ENCODE measurements at regions not wholly inside any gene's neighbourhood (a gene's known extent, or its start where the extent isn't known, plus 50 kb on each side); places are given as distances from the start of the nearest gene placed in this dataset.

DNA sequence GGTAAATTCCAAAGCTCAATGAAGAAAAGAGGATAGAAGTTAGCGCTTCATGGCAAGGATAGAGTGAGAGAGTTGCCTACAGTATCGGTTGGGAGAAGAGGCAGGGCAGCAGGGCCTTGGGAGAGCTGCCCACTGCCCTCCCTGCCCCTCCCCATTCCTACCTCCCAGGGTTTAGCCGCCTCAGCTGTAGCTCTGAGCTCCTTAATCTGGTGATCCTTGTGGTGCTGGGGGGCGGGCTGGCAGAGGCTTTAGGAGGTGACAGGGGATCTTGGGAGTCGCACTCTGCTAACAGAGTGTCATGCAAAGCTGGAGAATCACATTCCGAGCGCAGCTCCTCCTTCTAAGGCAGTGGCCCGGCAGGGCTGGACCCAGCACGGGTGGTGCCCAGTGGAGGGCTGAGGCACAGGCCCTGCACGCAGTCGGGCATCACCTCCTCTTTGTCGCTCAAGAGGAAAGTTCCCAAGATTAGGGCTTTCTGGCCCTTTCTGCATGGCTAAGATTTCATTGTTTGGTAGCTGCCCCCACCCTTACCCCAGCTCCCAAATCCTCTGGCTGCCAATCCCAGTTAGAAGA lies 57.1 kb upstream of the POLG start:
- ChIA-PET POLR2A (no interaction called here), CTCF (no interaction called here)
- Histone ChIP-seq H3K36me3 (ENCODE audit: control insufficient read depth, insufficient read depth, low read length) (no peaks in the 10 kb centered on the region), H3K4me1 (no peaks in the 10 kb centered on the region), H3K4me3 (ENCODE audit: low read depth, low read length) (no peak overlapping the region), H3K9me3 (no peaks in the 10 kb centered on the region), H3K27me3 (replicated peaks; ENCODE audit: control insufficient read depth, insufficient read depth, low read length) (no peaks in the 10 kb centered on the region)
- TF ChIP-seq, protein P1, sequence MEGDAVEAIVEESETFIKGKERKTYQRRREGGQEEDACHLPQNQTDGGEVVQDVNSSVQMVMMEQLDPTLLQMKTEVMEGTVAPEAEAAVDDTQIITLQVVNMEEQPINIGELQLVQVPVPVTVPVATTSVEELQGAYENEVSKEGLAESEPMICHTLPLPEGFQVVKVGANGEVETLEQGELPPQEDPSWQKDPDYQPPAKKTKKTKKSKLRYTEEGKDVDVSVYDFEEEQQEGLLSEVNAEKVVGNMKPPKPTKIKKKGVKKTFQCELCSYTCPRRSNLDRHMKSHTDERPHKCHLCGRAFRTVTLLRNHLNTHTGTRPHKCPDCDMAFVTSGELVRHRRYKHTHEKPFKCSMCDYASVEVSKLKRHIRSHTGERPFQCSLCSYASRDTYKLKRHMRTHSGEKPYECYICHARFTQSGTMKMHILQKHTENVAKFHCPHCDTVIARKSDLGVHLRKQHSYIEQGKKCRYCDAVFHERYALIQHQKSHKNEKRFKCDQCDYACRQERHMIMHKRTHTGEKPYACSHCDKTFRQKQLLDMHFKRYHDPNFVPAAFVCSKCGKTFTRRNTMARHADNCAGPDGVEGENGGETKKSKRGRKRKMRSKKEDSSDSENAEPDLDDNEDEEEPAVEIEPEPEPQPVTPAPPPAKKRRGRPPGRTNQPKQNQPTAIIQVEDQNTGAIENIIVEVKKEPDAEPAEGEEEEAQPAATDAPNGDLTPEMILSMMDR (IDR thresholded peaks at IDR 0.05; ENCODE audit: insufficient read depth in 1 of 2, low read depth in 1 of 2, low read length in 1 of 2, severe bottlenecking in 1 of 2, unreplicated experiment in 1 of 2), result no peak
- Mint-ChIP-seq H3K27me3 (ENCODE audit: insufficient read depth, unreplicated experiment) (peaks cover 22% of the 10 kb centered on the region), H3K27ac (ENCODE audit: unreplicated experiment) (no peak overlapping the region), H3K9me3 (ENCODE audit: unreplicated experiment) (no peaks in the 10 kb centered on the region), H3K36me3 (ENCODE audit: insufficient read depth, unreplicated experiment) (peaks cover 6% of the 10 kb centered on the region), H3K4me1 (ENCODE audit: low read depth, unreplicated experiment) (no peaks in the 10 kb centered on the region), H3K4me3 (ENCODE audit: unreplicated experiment) (no peak overlapping the region)
- intact Hi-C loops (cut with micrococcal nuclease; ENCODE audit: unreplicated experiment), result no loop called here
- no TSS peak for BruUV-seq (replicated peaks)
- DNase-seq, result no peak

DNA sequence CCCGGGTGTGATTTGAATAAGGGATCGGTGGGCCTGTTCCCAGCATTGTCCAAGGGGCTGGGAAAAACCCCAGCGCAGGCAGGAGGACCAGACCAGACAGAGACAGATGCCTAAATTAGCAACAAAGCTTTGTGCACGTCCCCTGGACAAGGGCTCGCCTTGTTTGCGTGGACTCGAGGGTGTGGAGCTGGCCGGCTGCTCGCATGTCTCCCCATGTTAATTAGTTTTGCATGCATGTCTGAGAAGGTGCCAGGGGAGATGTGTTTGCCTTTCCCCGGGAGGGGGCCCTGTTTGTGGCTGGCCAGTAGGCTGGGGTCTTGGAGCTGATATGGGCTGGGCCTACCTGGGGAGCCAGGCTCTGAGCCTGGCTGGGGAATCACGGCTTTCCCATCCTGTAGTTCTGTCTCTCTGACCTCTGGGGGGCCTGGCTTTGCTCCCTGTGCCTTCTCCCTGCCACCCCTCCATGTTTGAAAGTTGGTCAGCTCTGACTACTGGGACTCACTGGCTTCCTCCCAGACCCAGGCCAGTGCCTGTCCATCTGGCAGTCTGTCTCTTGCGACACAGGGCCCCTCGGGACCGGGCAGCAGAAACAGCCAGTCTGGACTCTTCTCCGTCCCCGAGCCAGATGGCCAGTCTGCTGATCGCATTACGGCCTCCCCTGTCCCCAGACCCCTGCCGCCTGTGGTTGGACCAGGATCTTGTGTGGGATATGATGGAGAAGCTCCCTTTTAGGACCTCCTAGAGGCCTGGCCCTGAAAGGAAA lies 55.4 kb upstream of the POLG start:
- TF ChIP-seq, protein P1 (IDR thresholded peaks at IDR 0.05; ENCODE audit: insufficient read depth in 1 of 2, low read depth in 1 of 2, low read length in 1 of 2, severe bottlenecking in 1 of 2, unreplicated experiment in 1 of 2), result no peak
- H3K36me3 Mint-ChIP-seq (ENCODE audit: insufficient read depth, unreplicated experiment), result peaks cover 6% of the 10 kb centered on the region
- Histone ChIP-seq H3K27me3 (replicated peaks; ENCODE audit: control insufficient read depth, insufficient read depth, low read length) (no peaks in the 10 kb centered on the region; the same call in 1 of the 2 replicates), H3K4me1 (no peaks in the 10 kb centered on the region), H3K4me3 (ENCODE audit: low read depth, low read length) (no peak overlapping the region), H3K36me3 (ENCODE audit: control insufficient read depth, insufficient read depth, low read length) (no peaks in the 10 kb centered on the region), H3K9me3 (no peaks in the 10 kb centered on the region)
- no peak overlapping the region for H3K27ac Mint-ChIP-seq (ENCODE audit: unreplicated experiment)
- no peak overlapping the region for H3K4me3 Mint-ChIP-seq (ENCODE audit: unreplicated experiment)
- intact Hi-C loops (cut with micrococcal nuclease; ENCODE audit: unreplicated experiment), result no loop called here
- H3K9me3 Mint-ChIP-seq (ENCODE audit: unreplicated experiment), result no peaks in the 10 kb centered on the region
- no peak for DNase-seq
- peaks cover 19% of the 10 kb centered on the region for H3K27me3 Mint-ChIP-seq (ENCODE audit: insufficient read depth, unreplicated experiment)
- CTCF ChIA-PET, result no interaction called here
- no peaks in the 10 kb centered on the region for H3K4me1 Mint-ChIP-seq (ENCODE audit: low read depth, unreplicated experiment)
- no TSS peak for BruUV-seq (replicated peaks)
- POLR2A ChIA-PET, result no interaction called here

GRCh38 chr15:89387140-89387903 lies 52.7 kb upstream of the POLG start:
- ChIA-PET CTCF (no interaction called here), POLR2A (no interaction called here)
- no peak overlapping the region for H3K4me3 Mint-ChIP-seq (ENCODE audit: unreplicated experiment)
- intact Hi-C loops (cut with micrococcal nuclease; ENCODE audit: unreplicated experiment), result no loop called here
- DNase-seq, result no peak
- no peaks in the 10 kb centered on the region for H3K4me1 Mint-ChIP-seq (ENCODE audit: low read depth, unreplicated experiment)
- peaks cover 15% of the 10 kb centered on the region for H3K27me3 Mint-ChIP-seq (ENCODE audit: insufficient read depth, unreplicated experiment)
- no peaks in the 10 kb centered on the region; the same call in 1 of the 2 replicates for H3K27me3 ChIP-seq (replicated peaks; ENCODE audit: control insufficient read depth, insufficient read depth, low read length)
- H3K4me3 ChIP-seq (ENCODE audit: low read depth, low read length), result no peak overlapping the region
- no peaks in the 10 kb centered on the region for H3K36me3 ChIP-seq (ENCODE audit: control insufficient read depth, insufficient read depth, low read length)
- H3K4me1 ChIP-seq, result no peaks in the 10 kb centered on the region
- no peak overlapping the region for H3K27ac Mint-ChIP-seq (ENCODE audit: unreplicated experiment)
- no peaks in the 10 kb centered on the region for H3K9me3 Mint-ChIP-seq (ENCODE audit: unreplicated experiment)
- peaks cover 6% of the 10 kb centered on the region for H3K36me3 Mint-ChIP-seq (ENCODE audit: insufficient read depth, unreplicated experiment)
- H3K9me3 ChIP-seq, result no peaks in the 10 kb centered on the region
- BruUV-seq (replicated peaks), result no TSS peak
- TF ChIP-seq, protein P1 (IDR thresholded peaks at IDR 0.05; ENCODE audit: insufficient read depth in 1 of 2, low read depth in 1 of 2, low read length in 1 of 2, severe bottlenecking in 1 of 2, unreplicated experiment in 1 of 2), result no peak
